Vagina (tissue), 2 donors: ENCODE measurements at regions not wholly inside any gene's neighbourhood (a gene's known extent, or its start where the extent isn't known, plus 50 kb on each side); places are given as distances from the start of the nearest gene placed in this dataset.

Experiments
- CTCF ChIP-seq, 3 experiments: fragments of 450-650 bp in 2 of 3; fragments of 200-600 bp in 1 of 3; sonication (generic) in 1 of 3; IDR thresholded peaks; one replicate each; pipeline ENCODE4 v1.5.1; 2017 to 2019; ENCODE audit warnings: antibody characterized with exemption in 3 of 3, mild to moderate bottlenecking in 2 of 3, moderate library complexity in 2 of 3
- POLR2A ChIP-seq, 2 donors: fragments of 450-650 bp; IDR thresholded peaks; one replicate each; pipeline ENCODE4 v1.6.1; 2017; ENCODE audit warnings: antibody characterized with exemption in 2 of 2, mild to moderate bottlenecking in 2 of 2, moderate library complexity in 2 of 2

DNA sequence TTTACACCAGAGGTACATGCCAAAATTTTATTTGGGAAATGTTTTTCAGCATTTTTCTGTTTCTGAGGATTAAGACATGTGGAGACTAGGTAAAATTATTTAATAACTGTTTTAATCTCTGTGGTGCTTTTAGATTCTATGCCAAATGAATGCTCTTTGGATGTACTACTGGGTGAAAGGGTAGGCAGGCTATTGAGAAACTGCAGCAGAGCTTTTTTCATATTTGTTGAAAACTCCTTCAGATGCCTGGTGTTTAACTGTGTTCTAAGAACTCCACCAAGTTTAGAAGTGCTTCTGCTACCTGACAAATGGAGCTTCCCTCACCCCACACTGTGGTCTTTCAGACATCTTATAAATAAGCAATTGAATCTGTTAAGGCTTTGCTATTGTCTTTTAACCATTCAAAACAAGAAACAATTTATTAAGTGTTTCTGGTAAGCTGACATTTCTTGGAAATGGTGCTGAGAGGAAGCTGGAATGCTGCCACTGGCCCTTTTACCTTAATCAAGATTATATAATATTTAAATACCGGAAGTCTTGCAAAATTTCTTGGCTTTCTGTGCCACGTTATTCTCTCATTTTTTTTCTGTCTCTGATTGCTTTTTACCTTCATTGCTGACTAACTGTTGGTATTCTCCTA is 51.2 kb upstream of the CYSLTR1 start:
- TF ChIP-seq POLR2A (IDR thresholded peaks at IDR 0.05) (no peak), CTCF (IDR thresholded peaks at IDR 0.05) (no peak)
